Parathyroid adenoma (tissue), 2 donors: ENCODE measurements at regions not wholly inside any gene's neighbourhood (a gene's known extent, or its start where the extent isn't known, plus 50 kb on each side); places are given as distances from the start of the nearest gene placed in this dataset.

ENCODE experiments used
- H2AFZ ChIP-seq: fragments of 300-600 bp; sonication (generic); one replicate; pipeline ENCODE4 v1.7.0; 2017; ENCODE audit warnings: antibody characterized with exemption, mild to moderate bottlenecking
- H3K27ac ChIP-seq: fragments of 300-600 bp; sonication (generic); one replicate; pipeline ENCODE4 v1.7.0; 2017
- H3K27me3 ChIP-seq: fragments of 300-600 bp; sonication (generic); one replicate; pipeline ENCODE4 v1.7.0; 2017; ENCODE audit warnings: low read length; ENCODE audit not compliant: control insufficient read depth, insufficient read depth
- H3K36me3 ChIP-seq: fragments of 300-600 bp; sonication (generic); one replicate; pipeline ENCODE4 v1.7.0; 2017; ENCODE audit warnings: low read length; ENCODE audit not compliant: control insufficient read depth, insufficient read depth
- H3K4me1 ChIP-seq: fragments of 300-600 bp; sonication (generic); one replicate; pipeline ENCODE4 v1.7.0; 2017; ENCODE audit warnings: control low read depth
- H3K4me2 ChIP-seq: fragments of 300-600 bp; sonication (generic); one replicate; pipeline ENCODE4 v1.7.0; 2017; ENCODE audit warnings: low read length
- H3K4me3 ChIP-seq: fragments of 300-600 bp; sonication (generic); one replicate; pipeline ENCODE4 v1.7.0; 2017; ENCODE audit warnings: low read depth, low read length
- H3K79me2 ChIP-seq: fragments of 300-600 bp; sonication (generic); one replicate; pipeline ENCODE4 v1.7.0; 2017; ENCODE audit warnings: control low read depth
- H3K9ac ChIP-seq: fragments of 300-600 bp; sonication (generic); one replicate; pipeline ENCODE4 v1.7.0; 2017; ENCODE audit warnings: mild to moderate bottlenecking
- H3K9me3 ChIP-seq: fragments of 300-600 bp; sonication (generic); one replicate; pipeline ENCODE4 v1.7.0; 2017; ENCODE audit warnings: low read length; ENCODE audit not compliant: control insufficient read depth
- TF ChIP-seq, protein P1 (sequence below): fragments of 300-600 bp; sonication (generic); IDR thresholded peaks from one replicate; pipeline ENCODE4 v1.7.0; 2017; ENCODE audit warnings: antibody characterized with exemption, mild to moderate bottlenecking
- donor health status: primary hyperparathyroidism.

DNA sequence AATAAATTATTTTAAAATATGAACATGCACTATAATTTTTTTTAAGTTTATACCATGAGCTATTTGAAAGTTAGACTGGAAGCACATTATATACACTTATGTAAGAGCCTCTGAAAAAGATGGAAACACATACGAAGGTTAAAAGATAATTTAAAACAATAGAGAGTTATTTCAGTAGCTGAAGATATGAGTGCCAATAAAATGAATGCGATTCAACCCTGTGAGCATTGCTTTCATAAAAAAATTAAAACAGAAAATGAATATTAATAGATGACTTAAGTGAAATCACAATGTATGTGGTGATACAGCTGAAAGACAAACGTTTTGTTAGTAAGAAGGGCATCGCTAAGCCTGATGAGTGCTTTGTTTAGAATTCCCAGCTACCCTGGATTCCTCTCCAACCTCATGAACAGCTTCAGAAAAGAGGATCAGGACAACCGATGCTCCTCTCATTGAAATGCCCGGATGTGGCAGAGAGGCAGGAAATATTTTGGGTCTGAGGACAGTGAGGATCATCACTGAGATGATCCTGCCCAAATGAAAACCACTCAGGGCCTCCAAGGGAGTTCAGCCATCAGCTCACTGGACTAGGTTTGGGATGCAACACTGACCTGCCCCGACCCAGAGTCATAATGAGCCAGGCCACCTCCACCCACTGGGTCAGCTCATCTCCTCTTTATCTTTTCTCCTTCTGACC lies 60.2 kb upstream of the TOP3B start:
- Histone ChIP-seq H3K9me3 (no peaks in the 10 kb centered on the region), H3K79me2 (no peaks in the 10 kb centered on the region), H2AFZ (no peak overlapping the region), H3K4me3 (no peak overlapping the region), H3K4me1 (no peaks in the 10 kb centered on the region), H3K27me3 (no peaks in the 10 kb centered on the region), H3K4me2 (no peak overlapping the region), H3K36me3 (no peaks in the 10 kb centered on the region), H3K27ac (no peak overlapping the region), H3K9ac (no peak overlapping the region)
- TF ChIP-seq, protein P1, sequence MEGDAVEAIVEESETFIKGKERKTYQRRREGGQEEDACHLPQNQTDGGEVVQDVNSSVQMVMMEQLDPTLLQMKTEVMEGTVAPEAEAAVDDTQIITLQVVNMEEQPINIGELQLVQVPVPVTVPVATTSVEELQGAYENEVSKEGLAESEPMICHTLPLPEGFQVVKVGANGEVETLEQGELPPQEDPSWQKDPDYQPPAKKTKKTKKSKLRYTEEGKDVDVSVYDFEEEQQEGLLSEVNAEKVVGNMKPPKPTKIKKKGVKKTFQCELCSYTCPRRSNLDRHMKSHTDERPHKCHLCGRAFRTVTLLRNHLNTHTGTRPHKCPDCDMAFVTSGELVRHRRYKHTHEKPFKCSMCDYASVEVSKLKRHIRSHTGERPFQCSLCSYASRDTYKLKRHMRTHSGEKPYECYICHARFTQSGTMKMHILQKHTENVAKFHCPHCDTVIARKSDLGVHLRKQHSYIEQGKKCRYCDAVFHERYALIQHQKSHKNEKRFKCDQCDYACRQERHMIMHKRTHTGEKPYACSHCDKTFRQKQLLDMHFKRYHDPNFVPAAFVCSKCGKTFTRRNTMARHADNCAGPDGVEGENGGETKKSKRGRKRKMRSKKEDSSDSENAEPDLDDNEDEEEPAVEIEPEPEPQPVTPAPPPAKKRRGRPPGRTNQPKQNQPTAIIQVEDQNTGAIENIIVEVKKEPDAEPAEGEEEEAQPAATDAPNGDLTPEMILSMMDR: no peak

DNA sequence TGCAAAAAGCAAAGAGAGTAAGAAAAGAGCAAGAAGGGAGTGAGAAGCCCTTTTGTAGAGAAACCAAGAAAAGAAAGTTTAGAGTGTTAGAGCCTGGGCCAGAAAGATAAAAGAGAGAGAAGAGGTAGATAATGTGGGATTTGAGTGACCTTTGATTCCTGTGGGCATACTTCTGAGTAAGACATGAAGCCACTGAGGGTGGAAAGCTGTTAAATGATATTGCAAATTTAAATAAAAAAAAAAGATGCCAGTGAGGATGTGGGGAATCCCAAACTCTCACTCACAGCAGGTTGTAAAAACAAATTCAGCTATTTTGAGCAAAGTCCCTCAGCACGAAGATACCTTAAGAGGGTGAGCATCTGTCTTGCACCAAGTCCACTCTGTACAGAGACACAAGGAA lies 59.4 kb upstream of the TOP3B start:
- H3K4me3 ChIP-seq: no peak overlapping the region
- H3K36me3 ChIP-seq: no peaks in the 10 kb centered on the region
- H3K79me2 ChIP-seq: no peaks in the 10 kb centered on the region
- no peak overlapping the region for H3K4me2 ChIP-seq
- no peak overlapping the region for H2AFZ ChIP-seq
- no peak overlapping the region for H3K9ac ChIP-seq
- TF ChIP-seq, protein P1: no peak
- H3K4me1 ChIP-seq: no peaks in the 10 kb centered on the region
- no peak overlapping the region for H3K27ac ChIP-seq
- no peaks in the 10 kb centered on the region for H3K27me3 ChIP-seq
- no peaks in the 10 kb centered on the region for H3K9me3 ChIP-seq

DNA sequence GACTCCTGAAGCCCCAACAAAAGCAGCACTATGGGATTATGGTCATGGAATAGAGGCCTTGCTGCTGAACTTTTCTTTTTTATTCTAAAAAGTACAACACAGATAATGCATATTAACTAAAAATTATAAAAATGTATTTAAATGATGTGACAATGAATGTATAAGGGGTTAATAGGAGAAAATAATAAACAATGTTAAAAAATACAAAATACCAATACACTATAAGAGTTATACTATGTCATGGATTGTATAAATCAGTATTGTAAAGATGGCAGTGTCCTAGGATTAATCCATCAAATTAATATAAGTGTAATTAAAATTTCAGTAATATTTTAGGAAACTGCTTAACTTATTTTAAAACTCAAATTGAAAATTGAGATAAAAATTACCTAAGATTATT lies 58.3 kb upstream of the TOP3B start:
- H3K36me3 ChIP-seq: no peaks in the 10 kb centered on the region
- H3K4me3 ChIP-seq: no peak overlapping the region
- no peak overlapping the region for H2AFZ ChIP-seq
- H3K27ac ChIP-seq: no peak overlapping the region
- no peaks in the 10 kb centered on the region for H3K27me3 ChIP-seq
- H3K4me2 ChIP-seq: no peak overlapping the region
- no peaks in the 10 kb centered on the region for H3K79me2 ChIP-seq
- no peaks in the 10 kb centered on the region for H3K9me3 ChIP-seq
- no peak overlapping the region for H3K9ac ChIP-seq
- no peaks in the 10 kb centered on the region for H3K4me1 ChIP-seq
- TF ChIP-seq, protein P1: no peak

DNA sequence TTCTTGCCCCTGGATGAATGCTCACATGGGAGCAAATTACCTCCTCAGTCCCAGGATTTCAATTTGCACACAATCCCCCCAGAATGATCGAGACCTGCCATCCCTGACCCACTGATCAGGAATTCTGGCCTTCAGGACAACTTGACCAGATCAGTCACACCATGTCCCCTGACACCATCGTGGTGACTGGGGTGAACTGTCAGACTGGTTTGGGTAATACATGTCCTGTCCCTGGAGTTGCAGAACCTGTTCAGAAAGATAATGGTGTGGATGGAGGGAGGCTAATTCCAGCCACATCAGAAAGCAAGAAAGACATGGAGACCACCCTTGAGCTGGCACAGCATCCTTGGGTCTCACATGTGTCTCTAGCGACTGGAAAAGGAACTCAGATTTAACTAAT lies 57.9 kb upstream of the TOP3B start:
- Histone ChIP-seq H3K4me2 (no peak overlapping the region), H2AFZ (no peak overlapping the region), H3K36me3 (no peaks in the 10 kb centered on the region), H3K9me3 (no peaks in the 10 kb centered on the region), H3K27me3 (no peaks in the 10 kb centered on the region), H3K27ac (no peak overlapping the region), H3K79me2 (no peaks in the 10 kb centered on the region), H3K9ac (no peak overlapping the region), H3K4me1 (no peaks in the 10 kb centered on the region), H3K4me3 (no peak overlapping the region)
- TF ChIP-seq, protein P1: no peak
